SK-N-MC (cell line): ENCODE measurements at regions not wholly inside any gene's neighbourhood (a gene's known extent, or its start where the extent isn't known, plus 50 kb on each side); places are given as distances from the start of the nearest gene placed in this dataset.

Source experiments
- EZH2 ChIP-seq: fragments of 200-600 bp; sonication (generic); IDR thresholded peaks from one replicate; pipeline ENCODE4 v1.6.1; 2017; ENCODE audit warnings: antibody characterized with exemption
- POLR2AphosphoS5 ChIP-seq: IDR thresholded peaks from 2 replicates; pipeline ENCODE4 v1.6.1; 2012; ENCODE audit warnings: mild to moderate bottlenecking, low read depth, low read length, borderline replicate concordance

DNA sequence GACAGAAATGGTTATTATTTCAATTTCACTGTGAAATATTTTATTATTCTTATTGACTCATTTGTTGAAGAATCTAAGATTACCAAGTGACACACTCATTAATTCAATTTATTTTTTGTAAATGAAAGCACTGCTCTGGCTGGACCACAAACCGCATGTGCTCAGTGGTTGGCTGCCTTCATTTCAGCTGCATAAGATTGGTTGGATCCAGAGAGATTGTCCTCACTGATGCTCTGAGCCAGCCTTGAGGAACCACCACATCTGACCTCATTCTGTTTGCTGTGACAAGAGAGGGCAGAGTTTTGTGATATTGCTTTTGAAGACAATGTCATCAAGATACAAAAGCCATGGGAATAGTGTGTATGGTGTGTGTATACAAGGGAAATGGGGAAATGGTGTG, 192.1 kb downstream of the CYRIA start:
- TF ChIP-seq POLR2AphosphoS5 (no peak), EZH2 (no peak)
